T-helper 17 cell (primary cell): ENCODE measurements at regions not wholly inside any gene's neighbourhood (a gene's known extent, or its start where the extent isn't known, plus 50 kb on each side); places are given as distances from the start of the nearest gene placed in this dataset.

ENCODE experiments used
- ATAC-seq: fragments of 150-1000 bp; cut with Tn5 transposase; 2 replicates; pipeline ENCODE4 v1.10.0; 2021; ENCODE audit warnings: mild to moderate bottlenecking, moderate library complexity
- DNase-seq, 3 donors: peaks; one replicate each; pipeline versions ENCODE4 v3.0.0 to v3.0.0-alpha.2; 2020 to 2021
- H3K9me3 ChIP-seq: one replicate; pipeline ENCODE4 v1.7.0; 2013; ENCODE audit warnings: low read length, mild to moderate bottlenecking; ENCODE audit not compliant: control insufficient read depth, poor library complexity, severe bottlenecking
- H3K27ac Mint-ChIP-seq: one replicate; pipeline ENCODE4 v1.8.0; 2022; ENCODE audit warnings: mild to moderate bottlenecking, moderate library complexity, mixed read lengths
- H3K27me3 Mint-ChIP-seq: one replicate; pipeline ENCODE4 v1.8.0; 2022; ENCODE audit warnings: mixed read lengths
- H3K36me3 Mint-ChIP-seq: one replicate; pipeline ENCODE4 v1.8.0; 2022; ENCODE audit warnings: low read depth, mixed read lengths
- H3K4me1 Mint-ChIP-seq: one replicate; pipeline ENCODE4 v1.8.0; 2022; ENCODE audit warnings: mild to moderate bottlenecking, mixed read lengths
- H3K4me3 Mint-ChIP-seq: one replicate; pipeline ENCODE4 v1.8.0; 2022; ENCODE audit warnings: mild to moderate bottlenecking, moderate library complexity, mixed read lengths

GRCh38 chr7:9210114-9210513 is 776.7 kb downstream of the NXPH1 start:
- Mint-ChIP-seq H3K27ac (no peak overlapping the region), H3K4me1 (no peaks in the 10 kb centered on the region)

GRCh38 chr7:9217204-9217603 is 783.8 kb downstream of the NXPH1 start:
- no peak overlapping the region for H3K4me3 Mint-ChIP-seq
- no peaks in the 10 kb centered on the region for H3K27me3 Mint-ChIP-seq
- no peaks in the 10 kb centered on the region for H3K36me3 Mint-ChIP-seq
- no peak for ATAC-seq
- DNase-seq = no peak
- H3K27ac Mint-ChIP-seq = no peak overlapping the region
- no peaks in the 10 kb centered on the region for H3K4me1 Mint-ChIP-seq
- H3K9me3 ChIP-seq = no peaks in the 10 kb centered on the region

More at GRCh38 chr7:9210114-9210513, 776.7 kb downstream of the NXPH1 start:
- no peaks in the 10 kb centered on the region for H3K9me3 ChIP-seq
- Mint-ChIP-seq H3K27me3 (no peaks in the 10 kb centered on the region), H3K36me3 (no peaks in the 10 kb centered on the region), H3K4me3 (no peak overlapping the region)
- ATAC-seq (no peak), DNase-seq (no peak)

GRCh38 chr7:9226500-9226899 is 793.1 kb downstream of the NXPH1 start:
- Mint-ChIP-seq H3K27me3 (no peaks in the 10 kb centered on the region), H3K4me1 (no peaks in the 10 kb centered on the region), H3K36me3 (no peaks in the 10 kb centered on the region), H3K27ac (no peak overlapping the region), H3K4me3 (no peak overlapping the region)
- H3K9me3 ChIP-seq = no peaks in the 10 kb centered on the region
- DNase-seq (no peak), ATAC-seq (no peak)

- no peak for DNase-seq
- no peak overlapping the region for H3K4me3 Mint-ChIP-seq
These were observed 798.3 kb downstream of the NXPH1 start for GRCh38 chr7:9231630-9232121.

GRCh38 chr7:9240001-9240400 is 806.6 kb downstream of the NXPH1 start:
- no peaks in the 10 kb centered on the region for H3K9me3 ChIP-seq
- Mint-ChIP-seq H3K4me3 (no peak overlapping the region), H3K27ac (no peak overlapping the region), H3K27me3 (no peaks in the 10 kb centered on the region), H3K4me1 (no peaks in the 10 kb centered on the region), H3K36me3 (no peaks in the 10 kb centered on the region)
- no peak for DNase-seq
- ATAC-seq = no peak

More at GRCh38 chr7:9231630-9232121, 798.3 kb downstream of the NXPH1 start:
- ATAC-seq = no peak
- Mint-ChIP-seq H3K27me3 (no peaks in the 10 kb centered on the region), H3K36me3 (no peaks in the 10 kb centered on the region), H3K4me1 (no peaks in the 10 kb centered on the region), H3K27ac (no peak overlapping the region)
- H3K9me3 ChIP-seq = no peaks in the 10 kb centered on the region

GRCh38 chr7:9241826-9242225 is 808.4 kb downstream of the NXPH1 start:
- no peak overlapping the region for H3K27ac Mint-ChIP-seq
- H3K27me3 Mint-ChIP-seq = no peaks in the 10 kb centered on the region
- DNase-seq = no peak
- H3K4me3 Mint-ChIP-seq = no peak overlapping the region
- no peaks in the 10 kb centered on the region for H3K9me3 ChIP-seq
- ATAC-seq = no peak
- H3K4me1 Mint-ChIP-seq = no peaks in the 10 kb centered on the region
- no peaks in the 10 kb centered on the region for H3K36me3 Mint-ChIP-seq

GRCh38 chr7:9242636-9243035 is 809.2 kb downstream of the NXPH1 start:
- Mint-ChIP-seq H3K36me3 (no peaks in the 10 kb centered on the region), H3K4me3 (no peak overlapping the region), H3K4me1 (no peaks in the 10 kb centered on the region), H3K27ac (no peak overlapping the region), H3K27me3 (no peaks in the 10 kb centered on the region)
- H3K9me3 ChIP-seq = no peaks in the 10 kb centered on the region
- ATAC-seq (no peak), DNase-seq (no peak)

GRCh38 chr7:9250876-9251275 is 817.5 kb downstream of the NXPH1 start:
- Mint-ChIP-seq H3K4me1 (no peaks in the 10 kb centered on the region), H3K27ac (no peak overlapping the region), H3K4me3 (no peak overlapping the region), H3K36me3 (no peaks in the 10 kb centered on the region), H3K27me3 (no peaks in the 10 kb centered on the region)
- no peaks in the 10 kb centered on the region for H3K9me3 ChIP-seq
- DNase-seq (no peak), ATAC-seq (no peak)

- ATAC-seq (no peak), DNase-seq (no peak)
- Mint-ChIP-seq H3K4me3 (no peak overlapping the region), H3K27ac (no peak overlapping the region), H3K27me3 (no peaks in the 10 kb centered on the region), H3K36me3 (no peaks in the 10 kb centered on the region), H3K4me1 (no peaks in the 10 kb centered on the region)
- no peaks in the 10 kb centered on the region for H3K9me3 ChIP-seq
These were observed 831.0 kb downstream of the NXPH1 start for GRCh38 chr7:9264395-9264794.

- no peak for ATAC-seq
- DNase-seq = no peak
- no peaks in the 10 kb centered on the region for H3K9me3 ChIP-seq
- Mint-ChIP-seq H3K4me1 (no peaks in the 10 kb centered on the region), H3K4me3 (no peak overlapping the region), H3K36me3 (no peaks in the 10 kb centered on the region), H3K27me3 (no peaks in the 10 kb centered on the region), H3K27ac (no peak overlapping the region)
These were observed 846.7 kb downstream of the NXPH1 start for GRCh38 chr7:9280088-9280487.

GRCh38 chr7:9283246-9283645 is 849.8 kb downstream of the NXPH1 start:
- no peaks in the 10 kb centered on the region for H3K9me3 ChIP-seq
- Mint-ChIP-seq H3K4me1 (no peaks in the 10 kb centered on the region), H3K27ac (no peak overlapping the region), H3K4me3 (no peak overlapping the region), H3K36me3 (no peaks in the 10 kb centered on the region), H3K27me3 (no peaks in the 10 kb centered on the region)
- ATAC-seq (no peak), DNase-seq (no peak)

GRCh38 chr7:9302436-9302835 is 869.0 kb downstream of the NXPH1 start:
- no peaks in the 10 kb centered on the region for H3K9me3 ChIP-seq
- no peak overlapping the region for H3K4me3 Mint-ChIP-seq
- DNase-seq (no peak), ATAC-seq (no peak)
- H3K36me3 Mint-ChIP-seq = no peaks in the 10 kb centered on the region
- H3K27ac Mint-ChIP-seq = no peak overlapping the region
- no peaks in the 10 kb centered on the region for H3K4me1 Mint-ChIP-seq
- no peaks in the 10 kb centered on the region for H3K27me3 Mint-ChIP-seq

- H3K9me3 ChIP-seq = no peaks in the 10 kb centered on the region
- Mint-ChIP-seq H3K36me3 (no peaks in the 10 kb centered on the region), H3K27ac (no peak overlapping the region), H3K4me1 (no peaks in the 10 kb centered on the region), H3K27me3 (no peaks in the 10 kb centered on the region), H3K4me3 (no peak overlapping the region)
- DNase-seq (no peak), ATAC-seq (no peak)
These were observed 873.7 kb downstream of the NXPH1 start for GRCh38 chr7:9307131-9307530.

- no peak overlapping the region for H3K4me3 Mint-ChIP-seq
- H3K27ac Mint-ChIP-seq = no peak overlapping the region
- no peak for DNase-seq
- H3K27me3 Mint-ChIP-seq = no peaks in the 10 kb centered on the region
- H3K4me1 Mint-ChIP-seq = no peaks in the 10 kb centered on the region
- H3K36me3 Mint-ChIP-seq = no peaks in the 10 kb centered on the region
- no peak for ATAC-seq
- H3K9me3 ChIP-seq = no peaks in the 10 kb centered on the region
These were observed 891.1 kb downstream of the NXPH1 start for GRCh38 chr7:9324513-9324912.
